T-helper 2 cell (primary cell): ENCODE measurements at regions not wholly inside any gene's neighbourhood (a gene's known extent, or its start where the extent isn't known, plus 50 kb on each side); places are given as distances from the start of the nearest gene placed in this dataset.
"Not testable (repeated sequence)": the region's sequence is repeated elsewhere in the genome, so short reads cannot be mapped to it uniquely, and the experiment has no call there.

Experiments
- DNase-seq, 5 experiments: peaks; one replicate each; pipeline versions ENCODE4 v3.0.0 to v3.0.0-alpha.2; 2012 to 2022

- DNase-seq = no peak
Measured at GRCh38 chr9:115845648-115846312, 307.8 kb upstream of the PAPPA start.

GRCh38 chr9:115847216-115847615, 306.4 kb upstream of the PAPPA start:
- no peak for DNase-seq

- no peak for DNase-seq
Measured at GRCh38 chr9:115849679-115850412, 303.7 kb upstream of the PAPPA start.

- no peak for DNase-seq
Measured at GRCh38 chr9:115850548-115851304, 302.9 kb upstream of the PAPPA start.

- DNase-seq = no peak
Measured at GRCh38 chr9:115855458-115856133, 298.0 kb upstream of the PAPPA start.

GRCh38 chr9:115858421-115858820, 295.2 kb upstream of the PAPPA start:
- DNase-seq = not testable (repeated sequence)

- no peak for DNase-seq
Measured at GRCh38 chr9:115862021-115862420, 291.6 kb upstream of the PAPPA start.

- no peak for DNase-seq
Measured at GRCh38 chr9:115864581-115864980, 289.0 kb upstream of the PAPPA start.

- no peak for DNase-seq
Measured at GRCh38 chr9:115867326-115867725, 286.3 kb upstream of the PAPPA start.

GRCh38 chr9:115877852-115878438, 275.6 kb upstream of the PAPPA start:
- DNase-seq = no peak

GRCh38 chr9:115879451-115879850, 274.1 kb upstream of the PAPPA start:
- DNase-seq = no peak

GRCh38 chr9:115880221-115880885, 273.2 kb upstream of the PAPPA start:
- no peak for DNase-seq

GRCh38 chr9:115882911-115883310, 270.7 kb upstream of the PAPPA start:
- DNase-seq = no peak

GRCh38 chr9:115883467-115884329, 269.9 kb upstream of the PAPPA start:
- DNase-seq = no peak

- no peak for DNase-seq
Measured at GRCh38 chr9:115884846-115885245, 268.7 kb upstream of the PAPPA start.

- DNase-seq = no peak
Measured at GRCh38 chr9:115888131-115888530, 265.5 kb upstream of the PAPPA start.

- no peak for DNase-seq
Measured at GRCh38 chr9:115891929-115892328, 261.7 kb upstream of the PAPPA start.

- not testable (repeated sequence) for DNase-seq
Measured at GRCh38 chr9:115898478-115898877, 255.1 kb upstream of the PAPPA start.

GRCh38 chr9:115900698-115901097, 252.9 kb upstream of the PAPPA start:
- DNase-seq = no peak

- no peak for DNase-seq
Measured at GRCh38 chr9:115910959-115911358, 242.6 kb upstream of the PAPPA start.

GRCh38 chr9:115912086-115912485, 241.5 kb upstream of the PAPPA start:
- DNase-seq = no peak
